ENCODE measurements at regions not wholly inside any gene's neighbourhood (a gene's known extent, or its start where the extent isn't known, plus 50 kb on each side); places are given as distances from the start of the nearest gene placed in this dataset.

DNA sequence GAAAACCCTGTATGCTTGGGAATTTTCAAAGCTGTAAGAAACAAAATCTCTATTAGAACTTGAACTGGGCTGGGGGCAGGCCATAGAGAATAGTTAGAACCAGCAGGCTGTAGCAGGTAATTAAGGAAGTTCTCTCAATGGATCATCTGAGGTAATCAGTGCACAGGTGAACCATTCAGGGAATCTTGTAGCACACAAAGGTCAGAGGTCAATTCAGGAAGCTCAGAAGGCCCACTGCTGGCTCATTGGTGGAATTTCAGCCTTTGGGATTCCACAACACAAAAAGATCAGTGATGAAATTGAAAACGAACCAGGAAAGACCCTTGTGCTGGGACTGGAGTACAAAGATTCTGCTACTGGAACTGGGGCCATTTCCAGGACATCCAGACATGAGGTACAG is 82.0 kb downstream of the TMEM168 start:
- TF ChIP-seq CTCF (IDR thresholded peaks at IDR 0.05; ENCODE audit: insufficient read depth, low read depth, low read length, missing control alignments): no peak
- DNase-seq (ENCODE audit: low read depth): no peak
- no peak overlapping the region for H3K4me3 ChIP-seq (ENCODE audit: low read length)
